CD8-positive, alpha-beta memory T cell (primary cell): ENCODE measurements at regions not wholly inside any gene's neighbourhood (a gene's known extent, or its start where the extent isn't known, plus 50 kb on each side); places are given as distances from the start of the nearest gene placed in this dataset.

Experiments
- CTCF ChIA-PET: fragments of 350-600 bp; sonication (Branson Sonifier 250); formaldehyde crosslinking; loops from one replicate; lab custom pipeline; 2021; ENCODE audit warnings: antibody characterized with exemption; lab: Charles Lee
- POLR2A ChIA-PET: fragments of 350-600 bp; sonication (Branson Sonifier 250); formaldehyde crosslinking; loops from one replicate; lab custom pipeline; 2021; ENCODE audit warnings: antibody characterized with exemption; lab: Charles Lee
- DNase-seq, 5 donors: peaks; one replicate each; pipeline versions ENCODE4 v3.0.0 to v3.0.0-alpha.2; 2020 to 2022; ENCODE audit warnings: mixed read lengths in 1 of 5
- H3K27ac ChIP-seq: one replicate; pipeline ENCODE4 v1.7.0; 2013; ENCODE audit warnings: low read depth, mild to moderate bottlenecking, low read length, moderate library complexity
- H3K27me3 ChIP-seq: 2 replicates; pipeline ENCODE4 v1.7.0; 2013; ENCODE audit warnings: low read length, mild to moderate bottlenecking; ENCODE audit not compliant: insufficient read depth, poor library complexity, severe bottlenecking
- H3K36me3 ChIP-seq: 2 replicates; pipeline ENCODE4 v1.7.0; 2013; ENCODE audit warnings: mild to moderate bottlenecking, low read length, moderate library complexity; ENCODE audit not compliant: insufficient read depth
- H3K4me1 ChIP-seq: 2 replicates; pipeline ENCODE4 v1.7.0; 2013; ENCODE audit warnings: mild to moderate bottlenecking, low read length, moderate library complexity; ENCODE audit not compliant: insufficient read depth
- H3K4me3 ChIP-seq: 2 replicates; pipeline ENCODE4 v1.7.0; 2013; ENCODE audit warnings: mild to moderate bottlenecking, low read length
- H3K9me3 ChIP-seq: 2 replicates; pipeline ENCODE4 v1.7.0; 2013; ENCODE audit warnings: mild to moderate bottlenecking, low read length
- H3K27ac Mint-ChIP-seq, 8 donors: one replicate each; pipeline ENCODE4 v1.8.0; 2020 to 2021; ENCODE audit warnings: mixed read lengths in 8 of 8, mild to moderate bottlenecking in 6 of 8, inconsistent platforms in 3 of 8, moderate library complexity in 3 of 8
- H3K27me3 Mint-ChIP-seq, 2 donors: one replicate each; pipeline ENCODE4 v1.8.0; 2020 to 2021; ENCODE audit warnings: mixed read lengths in 2 of 2, mild to moderate bottlenecking in 1 of 2, moderate library complexity in 1 of 2
- H3K36me3 Mint-ChIP-seq, 3 donors: one replicate each; pipeline ENCODE4 v1.8.0; 2020 to 2021; ENCODE audit warnings: mixed read lengths in 3 of 3, inconsistent platforms in 1 of 3, mild to moderate bottlenecking in 1 of 3
- H3K4me1 Mint-ChIP-seq, 3 donors: one replicate each; pipeline ENCODE4 v1.8.0; 2020 to 2021; ENCODE audit warnings: mixed read lengths in 3 of 3, inconsistent platforms in 1 of 3, mild to moderate bottlenecking in 1 of 3
- H3K4me3 Mint-ChIP-seq, 7 donors: one replicate each; pipeline ENCODE4 v1.8.0; 2020 to 2021; ENCODE audit warnings: mixed read lengths in 7 of 7, mild to moderate bottlenecking in 6 of 7, moderate library complexity in 4 of 7, inconsistent platforms in 2 of 7
- H3K9me3 Mint-ChIP-seq, 5 donors: one replicate each; pipeline ENCODE4 v1.8.0; 2020 to 2022; ENCODE audit warnings: mixed read lengths in 5 of 5, mild to moderate bottlenecking in 3 of 5, moderate library complexity in 2 of 5, inconsistent platforms in 1 of 5

- no peak for DNase-seq
- H3K27me3 ChIP-seq: no peaks in the 10 kb centered on the region
- H3K36me3 ChIP-seq: no peaks in the 10 kb centered on the region
- H3K27ac ChIP-seq: no peak overlapping the region
- H3K9me3 ChIP-seq: no peaks in the 10 kb centered on the region
- POLR2A ChIA-PET: no interaction called here
- H3K4me3 ChIP-seq: no peak overlapping the region
- no peak overlapping the region for H3K27ac Mint-ChIP-seq
- no peaks in the 10 kb centered on the region for H3K36me3 Mint-ChIP-seq
- no peaks in the 10 kb centered on the region for H3K27me3 Mint-ChIP-seq
- H3K9me3 Mint-ChIP-seq: no peaks in the 10 kb centered on the region
- peaks cover 19% of the 10 kb centered on the region for H3K4me1 ChIP-seq
- peaks cover 9 to 49% (median 23%) of the 10 kb centered on the region in 3 donors for H3K4me1 Mint-ChIP-seq
- CTCF ChIA-PET: interaction anchor here (0.6 kb wide), 1 partner anchor 15 kb away, joined by 3 read pairs; no protein-coding TSS in a partner anchor
- H3K4me3 Mint-ChIP-seq: no peak overlapping the region
Observed at GRCh38 chr11:128407962-128408361, 179.4 kb downstream of the ETS1 start.

GRCh38 chr11:128405714-128406662, 181.4 kb downstream of the ETS1 start:
- Mint-ChIP-seq H3K4me1 (peaks cover 3 to 36% (median 31%) of the 10 kb centered on the region in 3 donors), H3K27me3 (no peaks in the 10 kb centered on the region), H3K4me3 (no peak overlapping the region), H3K36me3 (no peaks in the 10 kb centered on the region), H3K27ac (peak overlapping the region in 3 of 8 donors; percentile 5 to 44 (median 18)), H3K9me3 (no peaks in the 10 kb centered on the region)
- POLR2A ChIA-PET: interaction anchor here (0.7 to 1.4 kb wide), 2 partner anchors 17 to 42 kb away, joined by 3 read pairs; no protein-coding TSS in a partner anchor
- Histone ChIP-seq H3K36me3 (no peaks in the 10 kb centered on the region), H3K4me1 (no peaks in the 10 kb centered on the region), H3K27ac (no peak overlapping the region), H3K9me3 (no peaks in the 10 kb centered on the region), H3K4me3 (no peak overlapping the region), H3K27me3 (no peaks in the 10 kb centered on the region)
- no peak for DNase-seq
- CTCF ChIA-PET: interaction anchor here (0.9 kb wide), 1 partner anchor 60 kb away, joined by 3 read pairs; no protein-coding TSS in a partner anchor

GRCh38 chr11:128405112-128405511, 182.2 kb downstream of the ETS1 start:
- Histone ChIP-seq H3K27ac (no peak overlapping the region), H3K4me1 (no peaks in the 10 kb centered on the region), H3K36me3 (no peaks in the 10 kb centered on the region), H3K27me3 (no peaks in the 10 kb centered on the region), H3K4me3 (no peak overlapping the region), H3K9me3 (no peaks in the 10 kb centered on the region)
- DNase-seq: no peak
- Mint-ChIP-seq H3K27me3 (no peaks in the 10 kb centered on the region), H3K4me3 (no peak overlapping the region), H3K36me3 (no peaks in the 10 kb centered on the region), H3K4me1 (peaks cover 3 to 36% (median 31%) of the 10 kb centered on the region in 3 donors), H3K27ac (no peak overlapping the region), H3K9me3 (no peaks in the 10 kb centered on the region)
- POLR2A ChIA-PET: interaction anchor here (0.7 to 1.4 kb wide), 2 partner anchors 18 to 43 kb away, joined by 3 read pairs; no protein-coding TSS in a partner anchor
- CTCF ChIA-PET: no interaction called here

GRCh38 chr11:128404437-128404836, 182.9 kb downstream of the ETS1 start:
- no peaks in the 10 kb centered on the region for H3K27me3 ChIP-seq
- no peaks in the 10 kb centered on the region for H3K36me3 Mint-ChIP-seq
- H3K4me3 Mint-ChIP-seq: peak overlapping the region in 1 of 7 donors; percentile 37
- ChIA-PET POLR2A (no interaction called here), CTCF (no interaction called here)
- H3K9me3 Mint-ChIP-seq: no peaks in the 10 kb centered on the region
- no peaks in the 10 kb centered on the region for H3K27me3 Mint-ChIP-seq
- no peaks in the 10 kb centered on the region for H3K4me1 ChIP-seq
- H3K4me3 ChIP-seq: no peak overlapping the region
- no peaks in the 10 kb centered on the region for H3K9me3 ChIP-seq
- H3K4me1 Mint-ChIP-seq: peaks cover 3 to 33% (median 31%) of the 10 kb centered on the region in 3 donors
- H3K27ac ChIP-seq: no peak overlapping the region
- H3K27ac Mint-ChIP-seq: peak overlapping the region in 2 of 8 donors; percentile 10 to 74
- H3K36me3 ChIP-seq: no peaks in the 10 kb centered on the region
- DNase-seq: no peak

- Histone ChIP-seq H3K9me3 (no peaks in the 10 kb centered on the region), H3K4me3 (no peak overlapping the region), H3K27ac (no peak overlapping the region), H3K4me1 (no peaks in the 10 kb centered on the region), H3K36me3 (no peaks in the 10 kb centered on the region), H3K27me3 (no peaks in the 10 kb centered on the region)
- ChIA-PET CTCF (no interaction called here), POLR2A (interaction anchor here (0.5 to 0.7 kb wide), 3 partner anchors 12 to 56 kb away, joined by 3 to 11 read pairs (median 3); no protein-coding TSS in a partner anchor)
- Mint-ChIP-seq H3K4me3 (no peak overlapping the region), H3K27ac (no peak overlapping the region), H3K36me3 (no peaks in the 10 kb centered on the region), H3K27me3 (no peaks in the 10 kb centered on the region), H3K4me1 (peaks cover 6 to 36% (median 21%) of the 10 kb centered on the region in 3 donors), H3K9me3 (no peaks in the 10 kb centered on the region)
- DNase-seq: no peak
Observed at GRCh38 chr11:128400382-128401203, 186.8 kb downstream of the ETS1 start.

- DNase-seq: no peak
- Mint-ChIP-seq H3K4me3 (no peak overlapping the region), H3K27ac (peak overlapping the region in 1 of 8 donors; percentile 7), H3K4me1 (peaks cover 6 to 31% (median 20%) of the 10 kb centered on the region in 3 donors), H3K27me3 (no peaks in the 10 kb centered on the region), H3K36me3 (no peaks in the 10 kb centered on the region), H3K9me3 (no peaks in the 10 kb centered on the region)
- no peak overlapping the region for H3K27ac ChIP-seq
- no peaks in the 10 kb centered on the region for H3K9me3 ChIP-seq
- POLR2A ChIA-PET: no interaction called here
- H3K4me3 ChIP-seq: no peak overlapping the region
- H3K4me1 ChIP-seq: no peaks in the 10 kb centered on the region
- no peaks in the 10 kb centered on the region for H3K36me3 ChIP-seq
- CTCF ChIA-PET: no interaction called here
- no peaks in the 10 kb centered on the region for H3K27me3 ChIP-seq
Observed at GRCh38 chr11:128399251-128400121, 187.9 kb downstream of the ETS1 start.

- DNase-seq: no peak
- H3K36me3 ChIP-seq: no peaks in the 10 kb centered on the region
- H3K27ac ChIP-seq: no peak overlapping the region
- H3K4me1 Mint-ChIP-seq: peaks cover 6 to 31% (median 20%) of the 10 kb centered on the region in 3 donors
- no peaks in the 10 kb centered on the region for H3K9me3 Mint-ChIP-seq
- H3K4me3 ChIP-seq: no peak overlapping the region
- no peak overlapping the region for H3K4me3 Mint-ChIP-seq
- no peaks in the 10 kb centered on the region for H3K27me3 ChIP-seq
- no peaks in the 10 kb centered on the region for H3K4me1 ChIP-seq
- no peaks in the 10 kb centered on the region for H3K9me3 ChIP-seq
- H3K27ac Mint-ChIP-seq: peak overlapping the region in 2 of 8 donors; percentile 36 to 52
- H3K27me3 Mint-ChIP-seq: no peaks in the 10 kb centered on the region
- H3K36me3 Mint-ChIP-seq: no peaks in the 10 kb centered on the region
- POLR2A ChIA-PET: no interaction called here
- CTCF ChIA-PET: no interaction called here
Observed at GRCh38 chr11:128398517-128399250, 188.7 kb downstream of the ETS1 start.
